K562 (cell line): ENCODE measurements at regions not wholly inside any gene's neighbourhood (a gene's known extent, or its start where the extent isn't known, plus 50 kb on each side); places are given as distances from the start of the nearest gene placed in this dataset.

Experiments
- ATAC-seq: fragments of 200-7000 bp; cut with Tn5 transposase; 3 replicates; pipeline ENCODE4 v1.9.1; 2020; ENCODE audit warnings: moderate library complexity
- BruUV-seq: library from RNA; stranded (reverse); fragments of 400-500 nt; replicated peaks from 2 replicates; lab custom pipeline; 2021; lab: Mats Ljungman, UMichigan
- CTCF ChIA-PET: fragments of 300-600 bp; formaldehyde crosslinking; extraction: SDS; loops from one replicate; lab custom pipeline; 2021; ENCODE audit warnings: low intra/inter-chr PET ratio; lab: Yijun Ruan, JAX
- POLR2A ChIA-PET: fragments of 300-600, 350-650 bp; sonication (Branson Sonifier 250); formaldehyde crosslinking; extraction: SDS; loops from one replicate; lab custom pipeline; 2021; ENCODE audit warnings: antibody characterized with exemption, inconsistent platforms; lab: Yijun Ruan, JAX
- DNase-seq, 4 experiments: peaks; one replicate each; pipeline versions ENCODE4 v3.0.0 to v3.0.0-alpha.2; 2011 to 2018; ENCODE audit warnings: low spot score in 3 of 4, mixed read lengths in 3 of 4; ENCODE audit errors: extremely low read depth in 1 of 4
- FAIRE-seq: peaks from 2 replicates; lab custom pipeline; 2011; peaks lifted over from hg19 to GRCh38; lab: Jason Lieb, UNC
- H2AFZ ChIP-seq: 2 replicates; pipeline ENCODE4 v1.6.0; 2011; ENCODE audit warnings: low read depth, low read length, control low read depth, inconsistent platforms
- H3K27ac ChIP-seq: fragments of 200-600 bp; 3 replicates; pipeline ENCODE4 v1.8.0; 2011; ENCODE audit warnings: low read depth, mild to moderate bottlenecking, control low read depth, inconsistent platforms, low read length, moderate library complexity, mixed read lengths; ENCODE audit errors: extremely low read depth
- H3K27me3 ChIP-seq, 2 experiments: fragments of 300-600 bp in 1 of 2; 2 replicates in 1 of 2; 3 replicates in 1 of 2; pipeline versions ENCODE4 v1.6.0 to v1.8.0; 2011; ENCODE audit warnings: inconsistent platforms in 2 of 2, low read length in 2 of 2, mild to moderate bottlenecking in 1 of 2, mixed read lengths in 1 of 2, moderate library complexity in 1 of 2; ENCODE audit not compliant: control insufficient read depth in 2 of 2, insufficient read depth in 2 of 2
- H3K36me3 ChIP-seq: fragments of 300-600 bp; 3 replicates; pipeline ENCODE4 v1.8.0; 2011; ENCODE audit warnings: mild to moderate bottlenecking, low read length, inconsistent platforms; ENCODE audit not compliant: control insufficient read depth, insufficient read depth
- H3K4me1 ChIP-seq, 2 experiments: fragments of 200-600 bp in 1 of 2; replicated peaks in 1 of 2; 2 replicates in 1 of 2; 3 replicates in 1 of 2; pipeline versions ENCODE4 v1.5.1 to v1.8.0; 2011; ENCODE audit warnings: inconsistent platforms in 2 of 2, low read length in 2 of 2, mild to moderate bottlenecking in 1 of 2, mixed read lengths in 1 of 2, moderate library complexity in 1 of 2; ENCODE audit not compliant: control insufficient read depth in 2 of 2, insufficient read depth in 2 of 2
- H3K4me2 ChIP-seq: 2 replicates; pipeline ENCODE4 v1.6.1; 2011; ENCODE audit warnings: low read length, control low read depth, inconsistent platforms, mixed read lengths; ENCODE audit not compliant: insufficient read depth
- H3K4me3 ChIP-seq: fragments of 200-600 bp; sonication (generic), shearing (Covaris generic); 2 replicates; pipeline ENCODE4 v1.5.1; 2016; ENCODE audit warnings: control low read depth, inconsistent platforms
- H3K79me2 ChIP-seq: fragments of 200-600 bp; 3 replicates; pipeline ENCODE4 v1.8.0; 2011; ENCODE audit warnings: low read length, inconsistent platforms; ENCODE audit not compliant: control insufficient read depth, insufficient read depth
- H3K9ac ChIP-seq, 2 experiments: 2 replicates each; pipeline versions ENCODE4 v1.6.0 to v1.6.1; 2011; ENCODE audit warnings: low read depth in 2 of 2, low read length in 2 of 2, control low read depth in 1 of 2, inconsistent platforms in 1 of 2, mild to moderate bottlenecking in 1 of 2, mixed read lengths in 1 of 2; ENCODE audit not compliant: insufficient read depth in 1 of 2
- H3K9me1 ChIP-seq: one replicate; pipeline ENCODE4 v1.6.0; 2011; ENCODE audit warnings: inconsistent platforms, mild to moderate bottlenecking, low read length, moderate library complexity; ENCODE audit not compliant: control insufficient read depth, insufficient read depth
- H3K9me3 ChIP-seq: replicated peaks from 2 replicates; pipeline ENCODE4 v1.5.1; 2011; ENCODE audit warnings: low read depth, low read length, inconsistent platforms; ENCODE audit not compliant: control insufficient read depth, insufficient read depth
- H4K20me1 ChIP-seq: replicated peaks from 2 replicates; pipeline ENCODE4 v1.6.1; 2011; ENCODE audit warnings: low read length, inconsistent platforms, mixed read lengths; ENCODE audit not compliant: control insufficient read depth, insufficient read depth
- FOSL1 ChIP-seq: fragments of 200-800 bp; sonication (Bioruptor generic); conservative IDR thresholded peaks from 2 replicates; pipeline ENCODE4 v1.6.1; 2016; ENCODE audit warnings: missing genetic modification characterization, missing compliant biosample characterization
- GTF2A2 ChIP-seq: IDR thresholded peaks from 2 replicates; pipeline ENCODE4 v1.6.1; 2016; ENCODE audit warnings: mild to moderate bottlenecking, missing genetic modification characterization, missing compliant biosample characterization
- HSF4 ChIP-seq: fragments of 250-450 bp; sonication (Bioruptor Pico); IDR thresholded peaks from 2 replicates; pipeline ENCODE4 v2.1.2; 2022; ENCODE audit warnings: mild to moderate bottlenecking, moderate library complexity, borderline replicate concordance
- KDM4B ChIP-seq, 2 experiments: fragments of 450-650 bp in 1 of 2; sonication (generic) in 1 of 2; IDR thresholded peaks; 2 replicates each; pipeline ENCODE4 v1.6.1; 2016 to 2017; ENCODE audit warnings: borderline replicate concordance in 2 of 2, antibody characterized with exemption in 1 of 2, low read depth in 1 of 2, mild to moderate bottlenecking in 1 of 2
- MAFK ChIP-seq: IDR thresholded peaks from 2 replicates; pipeline ENCODE4 v1.6.1; 2011; ENCODE audit warnings: low read length, improper control_type of control experiment
- MED1 ChIP-seq: sonication (generic); formaldehyde crosslinking; IDR thresholded peaks from 2 replicates; pipeline ENCODE4 v1.8.1; 2023; ENCODE audit warnings: missing genetic modification reagents, borderline replicate concordance
- MTF1 ChIP-seq: fragments of 250-450 bp; sonication (Bioruptor Pico); IDR thresholded peaks from 2 replicates; pipeline ENCODE4 v1.9.0; 2021; ENCODE audit warnings: moderate library complexity, mild to moderate bottlenecking, inconsistent platforms, borderline replicate concordance
- RBM22 ChIP-seq: fragments of 200-400 bp; formaldehyde crosslinking; IDR thresholded peaks from 2 replicates; pipeline ENCODE4 v1.6.1; 2018; ENCODE audit warnings: low read length, low read depth; ENCODE audit not compliant: poor library complexity, severe bottlenecking
- SRF ChIP-seq, 2 experiments: fragments of 250-450, 450-650 bp in 1 of 2; sonication (Bioruptor Pico) in 1 of 2; sonication (generic) in 1 of 2; formaldehyde crosslinking; IDR thresholded peaks; 2 replicates each; pipeline versions ENCODE4 v1.5.0 to v1.5.1; 2020 to 2022; ENCODE audit warnings: mild to moderate bottlenecking in 1 of 2, missing genetic modification reagents in 1 of 2
- TOE1 ChIP-seq, 2 experiments: fragments of 450-650 bp in 1 of 2; sonication (generic) in 1 of 2; formaldehyde crosslinking in 1 of 2; IDR thresholded peaks; 2 replicates each; pipeline versions ENCODE4 v1.7.1 to v1.8.0; 2016 to 2022; ENCODE audit warnings: borderline replicate concordance in 2 of 2, mild to moderate bottlenecking in 2 of 2, antibody characterized with exemption in 1 of 2, inconsistent platforms in 1 of 2, low read depth in 1 of 2, missing genetic modification reagents in 1 of 2, moderate library complexity in 1 of 2
- ZBED1 ChIP-seq: IDR thresholded peaks from 2 replicates; pipeline ENCODE4 v1.6.1; 2014
- ZNF551 ChIP-seq: fragments of 250-450 bp; sonication (Bioruptor Pico); IDR thresholded peaks from 2 replicates; pipeline ENCODE4 v1.5.0; 2021; ENCODE audit warnings: mild to moderate bottlenecking, moderate library complexity
- ZNF57 ChIP-seq: fragments of 450-650 bp; formaldehyde crosslinking; IDR thresholded peaks from 2 replicates; pipeline ENCODE4 v1.4.0; 2020; ENCODE audit warnings: mild to moderate bottlenecking, moderate library complexity
- WGBS: fragments of 100-300 bp; shearing (Covaris generic); methylation state at CpG from one replicate; pipeline ENCODE4 v1.1.6; 2016; ENCODE audit warnings: low coverage, mixed read lengths; ENCODE audit not compliant: insufficient coverage; ENCODE audit errors: missing lambda C conversion rate; 5-methylcytosine and 5-hydroxymethylcytosine counted together
- in situ Hi-C: fragments of 300-500 bp; cut with MboI; formaldehyde crosslinking; loops from 4 replicates; pipeline ENCODE4 v1.15.0; 2018; ENCODE audit warnings: inconsistent platforms, mixed read lengths
- intact Hi-C: fragments of 100-400 bp; cut with micrococcal nuclease; formaldehyde crosslinking; loops from 2 replicates; pipeline ENCODE4 v1.14.2; 2022
- TF ChIP-seq, protein P1 (sequence below): fragments of 450-650 bp; IDR thresholded peaks from 2 replicates; pipeline ENCODE4 v1.7.0; 2016; ENCODE audit warnings: borderline replicate concordance
- TF ChIP-seq, protein P2 (sequence below): fragments of 450-650 bp; conservative IDR thresholded peaks from 2 replicates; pipeline ENCODE4 v1.6.1; 2016; ENCODE audit warnings: missing genetic modification characterization, low read depth, mild to moderate bottlenecking, control low read depth, missing compliant biosample characterization
- TF ChIP-seq, protein P3 (sequence below): sonication (generic); formaldehyde crosslinking; IDR thresholded peaks from 2 replicates; pipeline ENCODE4 v1.8.1; 2023; ENCODE audit warnings: mild to moderate bottlenecking, missing genetic modification reagents

DNA sequence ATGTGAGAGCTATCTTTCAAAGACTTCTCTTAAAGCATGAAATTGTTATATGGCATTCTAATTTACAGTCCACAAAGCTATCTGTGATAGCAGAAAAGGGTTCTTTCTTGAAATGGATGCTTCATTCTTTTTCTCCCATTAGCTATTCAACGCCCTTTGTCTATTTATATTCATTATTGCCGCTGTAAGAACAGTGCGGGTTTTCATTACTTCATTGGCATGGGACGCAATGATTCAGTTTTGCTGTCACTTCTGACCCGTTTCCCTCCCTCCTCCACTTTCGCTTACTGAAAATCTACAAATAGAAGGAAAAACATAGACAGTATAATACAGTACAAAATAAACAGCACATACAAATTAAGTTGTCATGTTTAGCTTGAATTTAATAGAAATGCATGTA lies 394.6 kb downstream of the PCDH7 start (continued):
- TF ChIP-seq RBM22 (no peak), ZBED1 (no peak)
- TF ChIP-seq, protein P1, sequence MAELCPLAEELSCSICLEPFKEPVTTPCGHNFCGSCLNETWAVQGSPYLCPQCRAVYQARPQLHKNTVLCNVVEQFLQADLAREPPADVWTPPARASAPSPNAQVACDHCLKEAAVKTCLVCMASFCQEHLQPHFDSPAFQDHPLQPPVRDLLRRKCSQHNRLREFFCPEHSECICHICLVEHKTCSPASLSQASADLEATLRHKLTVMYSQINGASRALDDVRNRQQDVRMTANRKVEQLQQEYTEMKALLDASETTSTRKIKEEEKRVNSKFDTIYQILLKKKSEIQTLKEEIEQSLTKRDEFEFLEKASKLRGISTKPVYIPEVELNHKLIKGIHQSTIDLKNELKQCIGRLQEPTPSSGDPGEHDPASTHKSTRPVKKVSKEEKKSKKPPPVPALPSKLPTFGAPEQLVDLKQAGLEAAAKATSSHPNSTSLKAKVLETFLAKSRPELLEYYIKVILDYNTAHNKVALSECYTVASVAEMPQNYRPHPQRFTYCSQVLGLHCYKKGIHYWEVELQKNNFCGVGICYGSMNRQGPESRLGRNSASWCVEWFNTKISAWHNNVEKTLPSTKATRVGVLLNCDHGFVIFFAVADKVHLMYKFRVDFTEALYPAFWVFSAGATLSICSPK, result no peak
- TF ChIP-seq, protein P2, sequence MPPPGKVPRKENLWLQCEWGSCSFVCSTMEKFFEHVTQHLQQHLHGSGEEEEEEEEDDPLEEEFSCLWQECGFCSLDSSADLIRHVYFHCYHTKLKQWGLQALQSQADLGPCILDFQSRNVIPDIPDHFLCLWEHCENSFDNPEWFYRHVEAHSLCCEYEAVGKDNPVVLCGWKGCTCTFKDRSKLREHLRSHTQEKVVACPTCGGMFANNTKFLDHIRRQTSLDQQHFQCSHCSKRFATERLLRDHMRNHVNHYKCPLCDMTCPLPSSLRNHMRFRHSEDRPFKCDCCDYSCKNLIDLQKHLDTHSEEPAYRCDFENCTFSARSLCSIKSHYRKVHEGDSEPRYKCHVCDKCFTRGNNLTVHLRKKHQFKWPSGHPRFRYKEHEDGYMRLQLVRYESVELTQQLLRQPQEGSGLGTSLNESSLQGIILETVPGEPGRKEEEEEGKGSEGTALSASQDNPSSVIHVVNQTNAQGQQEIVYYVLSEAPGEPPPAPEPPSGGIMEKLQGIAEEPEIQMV (tag), result no peak
- TF ChIP-seq, all 486 proteins: peak for 0

DNA sequence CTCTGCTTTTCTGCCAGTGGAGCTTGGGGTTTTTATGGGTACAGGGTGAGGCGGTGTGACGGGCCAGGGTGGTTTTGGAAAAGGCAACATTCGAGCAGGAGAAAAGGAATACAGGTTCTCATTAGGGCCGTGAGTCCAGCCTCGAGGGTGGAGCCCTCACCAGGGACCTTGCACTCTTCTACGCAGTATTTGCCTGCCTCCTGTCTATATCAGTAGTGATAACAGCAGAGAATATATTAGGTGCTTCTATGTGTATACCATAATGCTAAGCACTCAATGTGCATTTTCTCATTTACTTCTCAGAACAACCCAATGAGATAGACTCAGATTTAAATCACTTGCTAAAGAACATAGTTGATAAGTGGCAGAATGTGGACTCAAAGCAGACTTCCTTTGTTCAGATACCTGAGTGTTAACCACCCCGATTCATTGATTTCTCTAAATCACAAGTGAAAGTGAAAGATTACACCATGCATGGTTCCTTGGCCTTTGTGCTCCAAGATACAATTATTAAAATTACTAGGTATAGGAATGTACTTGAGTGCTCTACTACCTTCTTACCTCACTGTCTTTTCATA lies 403.9 kb downstream of the PCDH7 start:
- H3K4me2 ChIP-seq, result no peak overlapping the region
- H3K4me3 ChIP-seq, result no peak overlapping the region
- no peak overlapping the region for H3K27ac ChIP-seq
- no peaks in the 10 kb centered on the region for H3K27me3 ChIP-seq
- CTCF ChIA-PET, result no interaction called here
- H3K4me1 ChIP-seq, result no peaks in the 10 kb centered on the region
- no peaks in the 10 kb centered on the region for H3K79me2 ChIP-seq
- H3K9me3 ChIP-seq, result no peaks in the 10 kb centered on the region
- no peak for DNase-seq
- H3K36me3 ChIP-seq, result no peaks in the 10 kb centered on the region
- in situ Hi-C loops (no loop called here), intact Hi-C loops (no loop called here)
- no peak overlapping the region for H3K9ac ChIP-seq
- WGBS, result 0% methylated on average over 7 of the region's 7 CpGs
- H4K20me1 ChIP-seq, result no peaks in the 10 kb centered on the region
- no peak for ATAC-seq
- FAIRE-seq, result no peak
- no TSS peak for BruUV-seq
- H2AFZ ChIP-seq, result no peak overlapping the region
- H3K9me1 ChIP-seq, result no peaks in the 10 kb centered on the region
- POLR2A ChIA-PET, result no interaction called here
- TF ChIP-seq MAFK (no peak), HSF4 (CRISPR knock-in tag) (no peak), FOSL1 (tag) (no peak), MED1 (CRISPR knock-in tag) (no peak), KDM4B (IDR thresholded peaks at IDR 0.05; ENCODE audit: borderline replicate concordance in 2 of 2, low read depth in 1 of 2) (no peak), ZNF57 (no peak), TOE1 (IDR thresholded peaks at IDR 0.05; ENCODE audit: borderline replicate concordance) (no peak), TOE1 (CRISPR knock-in tag; IDR thresholded peaks at IDR 0.05; ENCODE audit: borderline replicate concordance, low read depth) (no peak), GTF2A2 (tag) (no peak), SRF (CRISPR knock-in tag; IDR thresholded peaks at IDR 0.05) (no peak), ZNF551 (no peak), MTF1 (CRISPR knock-in tag) (no peak)
- TF ChIP-seq, protein P3, sequence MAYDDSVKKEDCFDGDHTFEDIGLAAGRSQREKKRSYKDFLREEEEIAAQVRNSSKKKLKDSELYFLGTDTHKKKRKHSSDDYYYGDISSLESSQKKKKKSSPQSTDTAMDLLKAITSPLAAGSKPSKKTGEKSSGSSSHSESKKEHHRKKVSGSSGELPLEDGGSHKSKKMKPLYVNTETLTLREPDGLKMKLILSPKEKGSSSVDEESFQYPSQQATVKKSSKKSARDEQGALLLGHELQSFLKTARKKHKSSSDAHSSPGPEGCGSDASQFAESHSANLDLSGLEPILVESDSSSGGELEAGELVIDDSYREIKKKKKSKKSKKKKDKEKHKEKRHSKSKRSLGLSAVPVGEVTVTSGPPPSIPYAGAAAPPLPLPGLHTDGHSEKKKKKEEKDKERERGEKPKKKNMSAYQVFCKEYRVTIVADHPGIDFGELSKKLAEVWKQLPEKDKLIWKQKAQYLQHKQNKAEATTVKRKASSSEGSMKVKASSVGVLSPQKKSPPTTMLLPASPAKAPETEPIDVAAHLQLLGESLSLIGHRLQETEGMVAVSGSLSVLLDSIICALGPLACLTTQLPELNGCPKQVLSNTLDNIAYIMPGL (CRISPR knock-in tag), result no peak
